K562 (cell line): ENCODE measurements at regions not wholly inside any gene's neighbourhood (a gene's known extent, or its start where the extent isn't known, plus 50 kb on each side); places are given as distances from the start of the nearest gene placed in this dataset.

Experiments used
- CTBP1 ChIP-seq: fragments of 450-650 bp; IDR thresholded peaks from 2 replicates; pipeline ENCODE4 v1.6.1; 2016; ENCODE audit warnings: borderline replicate concordance
- EZH2 ChIP-seq: IDR thresholded peaks from 2 replicates; pipeline ENCODE4 v1.6.1; 2012; ENCODE audit warnings: low read depth, mild to moderate bottlenecking, inconsistent platforms, low read length, borderline replicate concordance
- FOXJ3 ChIP-seq: sonication (generic); formaldehyde crosslinking; IDR thresholded peaks from 2 replicates; pipeline ENCODE4 v1.4.0; 2020; ENCODE audit warnings: mild to moderate bottlenecking, missing genetic modification reagents
- GATAD2A ChIP-seq: fragments of 450-650 bp; IDR thresholded peaks from 2 replicates; pipeline ENCODE4 v1.6.1; 2017
- ZNF408 ChIP-seq: fragments of 250-450 bp; sonication (Bioruptor Pico); IDR thresholded peaks from 2 replicates; pipeline ENCODE4 v1.4.0; 2020; ENCODE audit warnings: low read depth, mild to moderate bottlenecking, moderate library complexity

DNA sequence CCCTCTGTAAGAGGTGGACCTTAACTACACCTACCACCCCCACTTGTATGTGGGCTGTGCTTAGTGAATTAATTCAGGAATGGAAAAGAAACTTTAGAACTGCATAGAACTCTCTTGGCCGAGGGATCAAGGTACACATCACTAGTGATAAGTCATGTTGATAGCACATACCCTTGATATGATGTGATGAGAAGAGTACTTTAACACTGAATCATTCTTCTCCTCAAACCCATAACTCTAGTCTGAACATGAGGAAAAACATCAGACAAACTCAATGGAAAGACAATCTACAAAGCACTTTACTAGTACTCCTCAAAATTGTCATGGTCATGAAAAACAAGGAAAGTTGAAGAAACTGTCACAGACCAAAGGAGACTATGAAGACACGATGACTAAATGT is 87.6 kb downstream of the P2RY1 start:
- TF ChIP-seq ZNF408 (CRISPR knock-in tag) (no peak), EZH2 (no peak), GATAD2A (no peak), CTBP1 (no peak), FOXJ3 (CRISPR knock-in tag) (no peak)
